GM12865 (cell line): ENCODE measurements at regions not wholly inside any gene's neighbourhood (a gene's known extent, or its start where the extent isn't known, plus 50 kb on each side); places are given as distances from the start of the nearest gene placed in this dataset.
"Not testable (repeated sequence)": the region's sequence is repeated elsewhere in the genome, so short reads cannot be mapped to it uniquely, and the experiment has no call there.

ENCODE experiments used
- DNase-seq: peaks from one replicate; pipeline ENCODE4 v3.0.0; 2010; ENCODE audit warnings: low read depth
- H3K4me3 ChIP-seq: 2 replicates; pipeline ENCODE4 v1.5.1; 2011; ENCODE audit warnings: mild to moderate bottlenecking, low read depth, low read length, control low read depth
- CTCF ChIP-seq: IDR thresholded peaks from 2 replicates; pipeline ENCODE4 v1.5.1; 2011; ENCODE audit warnings: low read length, control low read depth, low read depth, inconsistent platforms; ENCODE audit not compliant: insufficient read depth; ENCODE audit errors: missing control alignments

- no peak overlapping the region for H3K4me3 ChIP-seq
- no peak for DNase-seq
- TF ChIP-seq CTCF = no peak
Measured at GRCh38 chr2:105540642-105541041, 141.8 kb upstream of the FHL2 start.

- no peak for DNase-seq
- TF ChIP-seq CTCF = no peak
- H3K4me3 ChIP-seq = no peak overlapping the region
Measured at GRCh38 chr2:105539331-105539730, 140.5 kb upstream of the FHL2 start.

GRCh38 chr2:105538840-105539239 is 140.0 kb upstream of the FHL2 start:
- TF ChIP-seq CTCF = no peak
- no peak overlapping the region for H3K4me3 ChIP-seq
- no peak for DNase-seq

- DNase-seq = no peak
- no peak overlapping the region for H3K4me3 ChIP-seq
- TF ChIP-seq CTCF = no peak
Measured at GRCh38 chr2:105537920-105538319, 139.1 kb upstream of the FHL2 start.

- no peak overlapping the region for H3K4me3 ChIP-seq
- TF ChIP-seq CTCF = no peak
- DNase-seq = no peak
Measured at GRCh38 chr2:105537466-105537865, 138.6 kb upstream of the FHL2 start.

GRCh38 chr2:105536175-105536574 is 137.3 kb upstream of the FHL2 start:
- no peak for TF ChIP-seq CTCF
- H3K4me3 ChIP-seq = no peak overlapping the region
- DNase-seq = no peak

GRCh38 chr2:105529258-105529657 is 130.4 kb upstream of the FHL2 start:
- DNase-seq, H3K4me3 ChIP-seq: not testable (repeated sequence)
